ENCODE measurements at regions not wholly inside any gene's neighbourhood (a gene's known extent, or its start where the extent isn't known, plus 50 kb on each side); places are given as distances from the start of the nearest gene placed in this dataset.

DNA sequence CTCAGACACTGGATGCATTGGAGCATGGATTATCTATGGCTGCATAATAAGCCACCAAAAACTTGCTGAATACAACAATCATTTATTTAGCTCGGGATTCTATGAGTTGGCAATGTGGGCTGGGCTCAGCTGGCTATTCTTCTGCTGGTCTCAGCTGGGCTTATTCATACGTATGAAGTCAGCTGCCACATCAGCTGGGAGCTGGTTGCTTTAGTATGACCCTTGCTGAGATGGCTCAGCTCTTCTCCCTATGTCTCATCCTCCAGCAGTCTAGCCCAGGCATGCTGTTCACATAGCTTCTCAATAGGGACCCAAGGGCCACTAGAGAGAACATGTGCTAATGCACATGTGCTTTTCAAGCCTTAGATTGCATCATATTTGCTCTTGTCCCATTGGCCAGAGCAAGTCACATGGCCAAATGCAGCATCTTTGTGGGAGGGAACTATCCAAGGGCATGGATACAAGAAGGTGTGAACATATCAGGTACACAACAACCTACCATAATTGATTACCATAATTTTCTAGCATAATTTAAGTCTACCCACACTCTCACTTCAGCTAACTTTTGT is 444.6 kb downstream of the KIF16B start:
- H3K4me3 ChIP-seq (ENCODE audit: low read depth, low read length, poor library complexity, severe bottlenecking), result no peak overlapping the region
- no peaks in the 10 kb centered on the region for H3K79me2 ChIP-seq (ENCODE audit: insufficient read depth, low read depth, low read length)
- H3K9me3 ChIP-seq (ENCODE audit: low read length), result no peaks in the 10 kb centered on the region
- H3K36me3 ChIP-seq (ENCODE audit: insufficient read depth, low read length), result no peaks in the 10 kb centered on the region
- intact Hi-C loops (cut with micrococcal nuclease; ENCODE audit: unreplicated experiment), result no loop called here
- DNase-seq (ENCODE audit: low spot score), result no peak
- H3K9me2 ChIP-seq (ENCODE audit: insufficient read depth, low read length), result no peaks in the 10 kb centered on the region
- no peak overlapping the region for H3K27ac ChIP-seq (ENCODE audit: low read depth, low read length, poor library complexity, severe bottlenecking)
- CTCF ChIA-PET (ENCODE audit: unreplicated experiment), result interaction anchor here (0.8 kb wide), 1 partner anchor 33 kb away, joined by 3 read pairs; no protein-coding TSS in a partner anchor
- H4K20me1 ChIP-seq (ENCODE audit: insufficient read depth, low read length), result no peaks in the 10 kb centered on the region
- no peak for TF ChIP-seq EZH2phosphoT487 (IDR thresholded peaks at IDR 0.05; ENCODE audit: borderline replicate concordance, low read depth, low read length)
- TF ChIP-seq, protein P1, sequence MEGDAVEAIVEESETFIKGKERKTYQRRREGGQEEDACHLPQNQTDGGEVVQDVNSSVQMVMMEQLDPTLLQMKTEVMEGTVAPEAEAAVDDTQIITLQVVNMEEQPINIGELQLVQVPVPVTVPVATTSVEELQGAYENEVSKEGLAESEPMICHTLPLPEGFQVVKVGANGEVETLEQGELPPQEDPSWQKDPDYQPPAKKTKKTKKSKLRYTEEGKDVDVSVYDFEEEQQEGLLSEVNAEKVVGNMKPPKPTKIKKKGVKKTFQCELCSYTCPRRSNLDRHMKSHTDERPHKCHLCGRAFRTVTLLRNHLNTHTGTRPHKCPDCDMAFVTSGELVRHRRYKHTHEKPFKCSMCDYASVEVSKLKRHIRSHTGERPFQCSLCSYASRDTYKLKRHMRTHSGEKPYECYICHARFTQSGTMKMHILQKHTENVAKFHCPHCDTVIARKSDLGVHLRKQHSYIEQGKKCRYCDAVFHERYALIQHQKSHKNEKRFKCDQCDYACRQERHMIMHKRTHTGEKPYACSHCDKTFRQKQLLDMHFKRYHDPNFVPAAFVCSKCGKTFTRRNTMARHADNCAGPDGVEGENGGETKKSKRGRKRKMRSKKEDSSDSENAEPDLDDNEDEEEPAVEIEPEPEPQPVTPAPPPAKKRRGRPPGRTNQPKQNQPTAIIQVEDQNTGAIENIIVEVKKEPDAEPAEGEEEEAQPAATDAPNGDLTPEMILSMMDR (conservative IDR thresholded peaks at IDR 0.05; ENCODE audit: low read length), result no peak
- no TSS peak for BruUV-seq (replicated peaks)
- no peak overlapping the region for H3K4me2 ChIP-seq (ENCODE audit: low read length)
- H2AFZ ChIP-seq (ENCODE audit: low read length), result no peak overlapping the region
- H3K4me1 ChIP-seq (ENCODE audit: insufficient read depth, low read length, poor library complexity, severe bottlenecking), result no peaks in the 10 kb centered on the region
- POLR2A ChIA-PET, result interaction anchor here (0.6 to 2.0 kb wide), 10 partner anchors 12 to 272 kb away, joined by 3 to 7 read pairs (median 4); no protein-coding TSS in a partner anchor

DNA sequence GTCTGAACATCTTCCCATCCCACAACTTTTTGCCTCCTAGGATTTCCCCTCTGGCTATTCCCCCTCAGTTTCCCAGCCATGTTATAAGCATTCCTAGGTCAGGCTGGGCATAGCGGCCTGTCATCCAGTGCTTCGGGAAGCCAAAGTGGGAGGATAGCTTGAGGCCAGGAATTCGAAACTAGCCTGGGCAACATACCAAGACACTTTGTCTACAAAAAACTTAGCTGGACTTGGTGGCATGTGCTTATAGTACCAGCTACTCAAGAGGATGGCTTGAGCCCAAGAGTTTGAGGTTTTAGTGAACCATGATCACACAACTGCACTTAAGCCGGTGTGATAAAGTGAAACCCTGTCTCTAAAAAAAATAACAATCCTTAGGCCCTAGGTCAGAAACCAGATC is 447.4 kb downstream of the KIF16B start:
- H3K36me3 ChIP-seq (ENCODE audit: insufficient read depth, low read length), result no peaks in the 10 kb centered on the region
- H2AFZ ChIP-seq (ENCODE audit: low read length), result no peak overlapping the region
- TF ChIP-seq EZH2phosphoT487 (IDR thresholded peaks at IDR 0.05; ENCODE audit: borderline replicate concordance, low read depth, low read length), result no peak
- TF ChIP-seq, protein P1 (conservative IDR thresholded peaks at IDR 0.05; ENCODE audit: low read length), result no peak
- DNase-seq (ENCODE audit: low spot score), result no peak
- H3K9me3 ChIP-seq (ENCODE audit: low read length), result no peaks in the 10 kb centered on the region
- POLR2A ChIA-PET, result interaction anchor here (1.0 to 1.7 kb wide), 2 partner anchors 10 to 31 kb away, joined by 3 to 15 read pairs; no protein-coding TSS in a partner anchor
- H3K79me2 ChIP-seq (ENCODE audit: insufficient read depth, low read depth, low read length), result no peaks in the 10 kb centered on the region
- no peaks in the 10 kb centered on the region for H4K20me1 ChIP-seq (ENCODE audit: insufficient read depth, low read length)
- CTCF ChIA-PET (ENCODE audit: unreplicated experiment), result interaction anchor here (0.9 kb wide), 1 partner anchor 11 kb away, joined by 4 read pairs; no protein-coding TSS in a partner anchor
- H3K4me3 ChIP-seq (ENCODE audit: low read depth, low read length, poor library complexity, severe bottlenecking), result no peak overlapping the region
- intact Hi-C loops (cut with micrococcal nuclease; ENCODE audit: unreplicated experiment), result no loop called here
- no TSS peak for BruUV-seq (replicated peaks)
- H3K4me2 ChIP-seq (ENCODE audit: low read length), result no peak overlapping the region
- H3K9me2 ChIP-seq (ENCODE audit: insufficient read depth, low read length), result no peaks in the 10 kb centered on the region
- no peak overlapping the region for H3K27ac ChIP-seq (ENCODE audit: low read depth, low read length, poor library complexity, severe bottlenecking)
- no peaks in the 10 kb centered on the region for H3K4me1 ChIP-seq (ENCODE audit: insufficient read depth, low read length, poor library complexity, severe bottlenecking)

Measured in OCI-LY7 (cell line).